ENCODE measurements at regions not wholly inside any gene's neighbourhood (a gene's known extent, or its start where the extent isn't known, plus 50 kb on each side); places are given as distances from the start of the nearest gene placed in this dataset.

DNA sequence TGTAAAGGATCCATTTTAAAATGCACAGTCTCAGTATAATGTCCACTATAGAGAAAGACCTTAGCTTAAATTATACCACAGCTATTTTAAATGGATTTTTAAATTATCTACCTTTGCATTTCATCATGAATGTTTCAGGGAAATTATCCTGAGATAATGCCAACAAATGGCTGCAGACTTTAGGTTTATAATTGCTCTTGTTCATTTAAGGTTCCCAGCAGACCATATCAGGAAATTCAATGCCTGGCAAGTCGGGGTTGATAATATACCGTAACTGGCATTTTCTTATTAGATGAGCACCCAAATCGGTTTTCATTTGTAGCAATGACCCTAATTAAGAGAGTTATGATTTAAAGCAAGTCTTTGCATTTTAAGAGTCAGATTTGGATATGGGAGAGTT is 227.1 kb upstream of the ARRDC4 start:
- Mint-ChIP-seq H3K36me3 (ENCODE audit: insufficient read depth, unreplicated experiment) (no peaks in the 10 kb centered on the region), H3K27me3 (ENCODE audit: insufficient read depth, unreplicated experiment) (peaks cover 10% of the 10 kb centered on the region), H3K27ac (ENCODE audit: unreplicated experiment) (no peak overlapping the region), H3K9me3 (ENCODE audit: unreplicated experiment) (no peaks in the 10 kb centered on the region), H3K4me1 (ENCODE audit: low read depth, unreplicated experiment) (no peaks in the 10 kb centered on the region), H3K4me3 (ENCODE audit: unreplicated experiment) (no peak overlapping the region)
- intact Hi-C loops (cut with micrococcal nuclease; ENCODE audit: unreplicated experiment): no loop called here
- Histone ChIP-seq H3K36me3 (ENCODE audit: control insufficient read depth, insufficient read depth, low read length) (no peaks in the 10 kb centered on the region), H3K27me3 (replicated peaks; ENCODE audit: control insufficient read depth, insufficient read depth, low read length) (no peaks in the 10 kb centered on the region), H3K4me3 (ENCODE audit: low read depth, low read length) (no peak overlapping the region), H3K9me3 (no peaks in the 10 kb centered on the region), H3K4me1 (no peaks in the 10 kb centered on the region)
- TF ChIP-seq, protein P1, sequence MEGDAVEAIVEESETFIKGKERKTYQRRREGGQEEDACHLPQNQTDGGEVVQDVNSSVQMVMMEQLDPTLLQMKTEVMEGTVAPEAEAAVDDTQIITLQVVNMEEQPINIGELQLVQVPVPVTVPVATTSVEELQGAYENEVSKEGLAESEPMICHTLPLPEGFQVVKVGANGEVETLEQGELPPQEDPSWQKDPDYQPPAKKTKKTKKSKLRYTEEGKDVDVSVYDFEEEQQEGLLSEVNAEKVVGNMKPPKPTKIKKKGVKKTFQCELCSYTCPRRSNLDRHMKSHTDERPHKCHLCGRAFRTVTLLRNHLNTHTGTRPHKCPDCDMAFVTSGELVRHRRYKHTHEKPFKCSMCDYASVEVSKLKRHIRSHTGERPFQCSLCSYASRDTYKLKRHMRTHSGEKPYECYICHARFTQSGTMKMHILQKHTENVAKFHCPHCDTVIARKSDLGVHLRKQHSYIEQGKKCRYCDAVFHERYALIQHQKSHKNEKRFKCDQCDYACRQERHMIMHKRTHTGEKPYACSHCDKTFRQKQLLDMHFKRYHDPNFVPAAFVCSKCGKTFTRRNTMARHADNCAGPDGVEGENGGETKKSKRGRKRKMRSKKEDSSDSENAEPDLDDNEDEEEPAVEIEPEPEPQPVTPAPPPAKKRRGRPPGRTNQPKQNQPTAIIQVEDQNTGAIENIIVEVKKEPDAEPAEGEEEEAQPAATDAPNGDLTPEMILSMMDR (IDR thresholded peaks at IDR 0.05; ENCODE audit: insufficient read depth in 1 of 2, low read depth in 1 of 2, low read length in 1 of 2, severe bottlenecking in 1 of 2, unreplicated experiment in 1 of 2): no peak
- no TSS peak for BruUV-seq (replicated peaks)
- no peak for DNase-seq
- POLR2A ChIA-PET: no interaction called here
- CTCF ChIA-PET: no interaction called here

DNA sequence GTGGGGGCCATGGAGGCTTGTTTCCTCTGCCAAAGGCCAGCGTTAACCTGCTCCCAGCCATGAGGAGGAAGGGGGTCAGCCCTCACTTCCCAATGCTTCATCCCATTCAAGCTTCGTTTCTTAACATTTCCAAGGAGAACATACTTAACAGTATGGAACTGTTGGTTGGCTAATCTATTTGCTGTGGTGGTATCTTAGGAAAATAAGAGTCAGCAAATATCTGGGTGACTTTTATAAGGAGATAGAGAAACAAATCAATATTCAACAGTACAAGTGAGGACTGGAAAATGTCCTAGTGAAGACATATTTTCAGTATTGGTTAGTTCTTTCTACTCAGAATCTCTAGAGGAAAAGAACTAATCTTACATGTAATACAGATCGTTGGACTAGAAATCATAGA is 223.8 kb upstream of the ARRDC4 start:
- CTCF ChIA-PET: no interaction called here
- no peak for DNase-seq
- H3K9me3 ChIP-seq: no peaks in the 10 kb centered on the region
- H3K36me3 Mint-ChIP-seq (ENCODE audit: insufficient read depth, unreplicated experiment): no peaks in the 10 kb centered on the region
- H3K4me3 ChIP-seq (ENCODE audit: low read depth, low read length): no peak overlapping the region
- no peaks in the 10 kb centered on the region for H3K36me3 ChIP-seq (ENCODE audit: control insufficient read depth, insufficient read depth, low read length)
- H3K27me3 ChIP-seq (replicated peaks; ENCODE audit: control insufficient read depth, insufficient read depth, low read length): no peaks in the 10 kb centered on the region
- H3K4me3 Mint-ChIP-seq (ENCODE audit: unreplicated experiment): no peak overlapping the region
- H3K4me1 ChIP-seq: no peaks in the 10 kb centered on the region
- intact Hi-C loops (cut with micrococcal nuclease; ENCODE audit: unreplicated experiment): no loop called here
- POLR2A ChIA-PET: no interaction called here
- H3K27ac Mint-ChIP-seq (ENCODE audit: unreplicated experiment): no peak overlapping the region
- no TSS peak for BruUV-seq (replicated peaks)
- no peaks in the 10 kb centered on the region for H3K4me1 Mint-ChIP-seq (ENCODE audit: low read depth, unreplicated experiment)
- H3K27me3 Mint-ChIP-seq (ENCODE audit: insufficient read depth, unreplicated experiment): no peaks in the 10 kb centered on the region
- TF ChIP-seq, protein P1 (IDR thresholded peaks at IDR 0.05; ENCODE audit: insufficient read depth in 1 of 2, low read depth in 1 of 2, low read length in 1 of 2, severe bottlenecking in 1 of 2, unreplicated experiment in 1 of 2): no peak
- no peaks in the 10 kb centered on the region for H3K9me3 Mint-ChIP-seq (ENCODE audit: unreplicated experiment)

DNA sequence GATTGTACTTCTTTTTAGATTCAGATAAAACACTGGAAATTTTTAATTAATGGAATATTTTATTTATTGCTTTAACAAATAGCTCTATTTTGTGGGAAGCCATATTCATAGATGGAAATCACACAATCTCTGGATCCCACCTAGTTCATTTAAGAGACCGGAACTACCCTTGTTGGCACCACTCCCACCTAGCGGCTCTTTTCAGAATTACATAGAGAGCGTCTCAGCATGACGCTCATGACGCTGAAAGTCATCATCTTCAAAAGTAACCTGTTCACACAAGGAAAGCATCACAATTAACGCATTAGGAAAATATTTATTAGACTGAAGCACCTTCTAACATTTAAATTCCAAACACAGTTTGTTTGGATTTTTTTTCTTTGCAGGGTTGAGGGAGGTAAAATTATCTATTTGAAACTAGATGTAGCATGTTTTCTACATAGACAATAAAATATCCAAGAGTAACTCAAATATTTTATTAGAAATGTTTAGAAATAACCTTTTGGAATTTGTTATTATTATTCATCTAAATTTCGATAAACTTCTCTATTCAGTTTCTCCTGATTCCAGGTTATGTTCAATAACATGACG is 214.9 kb upstream of the ARRDC4 start:
- Mint-ChIP-seq H3K4me3 (ENCODE audit: unreplicated experiment) (no peak overlapping the region), H3K9me3 (ENCODE audit: unreplicated experiment) (no peaks in the 10 kb centered on the region), H3K27ac (ENCODE audit: unreplicated experiment) (no peak overlapping the region), H3K27me3 (ENCODE audit: insufficient read depth, unreplicated experiment) (peaks cover 7% of the 10 kb centered on the region), H3K36me3 (ENCODE audit: insufficient read depth, unreplicated experiment) (no peaks in the 10 kb centered on the region), H3K4me1 (ENCODE audit: low read depth, unreplicated experiment) (no peaks in the 10 kb centered on the region)
- no peaks in the 10 kb centered on the region for H3K27me3 ChIP-seq (replicated peaks; ENCODE audit: control insufficient read depth, insufficient read depth, low read length)
- H3K9me3 ChIP-seq: no peaks in the 10 kb centered on the region
- DNase-seq: peak; percentile 47 to 70
- BruUV-seq (replicated peaks): no TSS peak
- intact Hi-C loops (cut with micrococcal nuclease; ENCODE audit: unreplicated experiment): no loop called here
- no peaks in the 10 kb centered on the region for H3K36me3 ChIP-seq (ENCODE audit: control insufficient read depth, insufficient read depth, low read length)
- ChIA-PET POLR2A (no interaction called here), CTCF (no interaction called here)
- H3K4me3 ChIP-seq (ENCODE audit: low read depth, low read length): no peak overlapping the region
- H3K4me1 ChIP-seq: no peaks in the 10 kb centered on the region
- TF ChIP-seq, protein P1 (IDR thresholded peaks at IDR 0.05; ENCODE audit: insufficient read depth in 1 of 2, low read depth in 1 of 2, low read length in 1 of 2, severe bottlenecking in 1 of 2, unreplicated experiment in 1 of 2): peak; percentile 63 to 73
